ENCODE measurements at regions not wholly inside any gene's neighbourhood (a gene's known extent, or its start where the extent isn't known, plus 50 kb on each side); places are given as distances from the start of the nearest gene placed in this dataset.

- no peaks in the 10 kb centered on the region for H3K27me3 ChIP-seq (ENCODE audit: control insufficient read depth in 2 of 2, insufficient read depth in 1 of 2, low read length in 1 of 2)
- no peak overlapping the region for H3K4me3 ChIP-seq (ENCODE audit: low read length in 2 of 2)
- no peaks in the 10 kb centered on the region for H3K9me3 ChIP-seq (ENCODE audit: control insufficient read depth in 2 of 2, insufficient read depth in 1 of 2, low read length in 1 of 2)
- DNase-seq (ENCODE audit: low read depth in 6 of 9, low spot score in 9 of 9): no peak
- H3K36me3 ChIP-seq (ENCODE audit: control insufficient read depth in 2 of 2, insufficient read depth in 2 of 2, low read length in 1 of 2): no peaks in the 10 kb centered on the region
- H3K27ac ChIP-seq (ENCODE audit: low read depth in 1 of 2, low read length in 1 of 2): no peak overlapping the region
- no peaks in the 10 kb centered on the region for H3K4me1 ChIP-seq (ENCODE audit: control insufficient read depth in 2 of 2, insufficient read depth in 2 of 2, low read length in 2 of 2)
These were observed 163.9 kb upstream of the RASA1 start for GRCh38 chr5:87103616-87104287.

GRCh38 chr5:87105577-87105976, 162.1 kb upstream of the RASA1 start:
- Histone ChIP-seq H3K9me3 (ENCODE audit: control insufficient read depth in 2 of 2, insufficient read depth in 1 of 2, low read length in 1 of 2) (no peaks in the 10 kb centered on the region), H3K36me3 (ENCODE audit: control insufficient read depth in 2 of 2, insufficient read depth in 2 of 2, low read length in 1 of 2) (no peaks in the 10 kb centered on the region), H3K4me1 (ENCODE audit: control insufficient read depth in 2 of 2, insufficient read depth in 2 of 2, low read length in 2 of 2) (no peaks in the 10 kb centered on the region), H3K27me3 (ENCODE audit: control insufficient read depth in 2 of 2, insufficient read depth in 1 of 2, low read length in 1 of 2) (no peaks in the 10 kb centered on the region), H3K4me3 (ENCODE audit: low read length in 2 of 2) (no peak overlapping the region), H3K27ac (ENCODE audit: low read depth in 1 of 2, low read length in 1 of 2) (no peak overlapping the region)
- 74% methylated on average over 2 of the region's 2 CpGs for WGBS
- no peak for DNase-seq (ENCODE audit: low read depth in 6 of 9, low spot score in 9 of 9)

GRCh38 chr5:87109746-87110145, 157.9 kb upstream of the RASA1 start:
- no peaks in the 10 kb centered on the region for H3K4me1 ChIP-seq (ENCODE audit: control insufficient read depth in 2 of 2, insufficient read depth in 2 of 2, low read length in 2 of 2)
- WGBS: 95% methylated on average over 2 of the region's 2 CpGs
- no peaks in the 10 kb centered on the region for H3K27me3 ChIP-seq (ENCODE audit: control insufficient read depth in 2 of 2, insufficient read depth in 1 of 2, low read length in 1 of 2)
- no peak for DNase-seq (ENCODE audit: low read depth in 6 of 9, low spot score in 9 of 9)
- H3K27ac ChIP-seq (ENCODE audit: low read depth in 1 of 2, low read length in 1 of 2): no peak overlapping the region
- no peak overlapping the region for H3K4me3 ChIP-seq (ENCODE audit: low read length in 2 of 2)
- no peaks in the 10 kb centered on the region for H3K36me3 ChIP-seq (ENCODE audit: control insufficient read depth in 2 of 2, insufficient read depth in 2 of 2, low read length in 1 of 2)
- no peaks in the 10 kb centered on the region for H3K9me3 ChIP-seq (ENCODE audit: control insufficient read depth in 2 of 2, insufficient read depth in 1 of 2, low read length in 1 of 2)

- no peak for DNase-seq (ENCODE audit: low read depth in 6 of 9, low spot score in 9 of 9)
- Histone ChIP-seq H3K36me3 (ENCODE audit: control insufficient read depth in 2 of 2, insufficient read depth in 2 of 2, low read length in 1 of 2) (no peaks in the 10 kb centered on the region), H3K9me3 (ENCODE audit: control insufficient read depth in 2 of 2, insufficient read depth in 1 of 2, low read length in 1 of 2) (no peaks in the 10 kb centered on the region), H3K4me1 (ENCODE audit: control insufficient read depth in 2 of 2, insufficient read depth in 2 of 2, low read length in 2 of 2) (no peaks in the 10 kb centered on the region), H3K27ac (ENCODE audit: low read depth in 1 of 2, low read length in 1 of 2) (no peak overlapping the region), H3K4me3 (ENCODE audit: low read length in 2 of 2) (no peak overlapping the region), H3K27me3 (ENCODE audit: control insufficient read depth in 2 of 2, insufficient read depth in 1 of 2, low read length in 1 of 2) (no peaks in the 10 kb centered on the region)
- WGBS: 98% methylated on average over 2 of the region's 2 CpGs
These were observed 157.0 kb upstream of the RASA1 start for GRCh38 chr5:87110721-87111120.

GRCh38 chr5:87113861-87114260, 153.8 kb upstream of the RASA1 start:
- Histone ChIP-seq H3K27me3 (ENCODE audit: control insufficient read depth in 2 of 2, insufficient read depth in 1 of 2, low read length in 1 of 2) (no peaks in the 10 kb centered on the region), H3K27ac (ENCODE audit: low read depth in 1 of 2, low read length in 1 of 2) (no peak overlapping the region), H3K9me3 (ENCODE audit: control insufficient read depth in 2 of 2, insufficient read depth in 1 of 2, low read length in 1 of 2) (no peaks in the 10 kb centered on the region), H3K4me1 (ENCODE audit: control insufficient read depth in 2 of 2, insufficient read depth in 2 of 2, low read length in 2 of 2) (no peaks in the 10 kb centered on the region), H3K4me3 (ENCODE audit: low read length in 2 of 2) (no peak overlapping the region), H3K36me3 (ENCODE audit: control insufficient read depth in 2 of 2, insufficient read depth in 2 of 2, low read length in 1 of 2) (no peaks in the 10 kb centered on the region)
- WGBS: 35% methylated on average over 3 of the region's 3 CpGs
- no peak for DNase-seq (ENCODE audit: low read depth in 6 of 9, low spot score in 9 of 9)

- H3K36me3 ChIP-seq (ENCODE audit: control insufficient read depth in 2 of 2, insufficient read depth in 2 of 2, low read length in 1 of 2): no peaks in the 10 kb centered on the region
- no peaks in the 10 kb centered on the region for H3K9me3 ChIP-seq (ENCODE audit: control insufficient read depth in 2 of 2, insufficient read depth in 1 of 2, low read length in 1 of 2)
- H3K27me3 ChIP-seq (ENCODE audit: control insufficient read depth in 2 of 2, insufficient read depth in 1 of 2, low read length in 1 of 2): no peaks in the 10 kb centered on the region
- H3K4me3 ChIP-seq (ENCODE audit: low read length in 2 of 2): no peak overlapping the region
- no peaks in the 10 kb centered on the region for H3K4me1 ChIP-seq (ENCODE audit: control insufficient read depth in 2 of 2, insufficient read depth in 2 of 2, low read length in 2 of 2)
- 94% methylated on average over 4 of the region's 4 CpGs for WGBS
- no peak overlapping the region for H3K27ac ChIP-seq (ENCODE audit: low read depth in 1 of 2, low read length in 1 of 2)
- DNase-seq (ENCODE audit: low read depth in 6 of 9, low spot score in 9 of 9): no peak
These were observed 153.1 kb upstream of the RASA1 start for GRCh38 chr5:87114631-87115030.

GRCh38 chr5:87115839-87116364, 151.8 kb upstream of the RASA1 start:
- DNase-seq (ENCODE audit: low read depth in 6 of 9, low spot score in 9 of 9): no peak
- H3K27ac ChIP-seq (ENCODE audit: low read depth in 1 of 2, low read length in 1 of 2): no peak overlapping the region
- 79% methylated on average over 3 of the region's 3 CpGs for WGBS

GRCh38 chr5:87116825-87117512, 150.7 kb upstream of the RASA1 start:
- no peaks in the 10 kb centered on the region for H3K27me3 ChIP-seq (ENCODE audit: control insufficient read depth in 2 of 2, insufficient read depth in 1 of 2, low read length in 1 of 2)
- no peaks in the 10 kb centered on the region for H3K36me3 ChIP-seq (ENCODE audit: control insufficient read depth in 2 of 2, insufficient read depth in 2 of 2, low read length in 1 of 2)

More at GRCh38 chr5:87115839-87116364, 151.8 kb upstream of the RASA1 start:
- peaks cover 3 to 5% of the 10 kb centered on the region in 2 donors for H3K4me1 ChIP-seq (ENCODE audit: control insufficient read depth in 2 of 2, insufficient read depth in 2 of 2, low read length in 2 of 2)
- no peaks in the 10 kb centered on the region for H3K9me3 ChIP-seq (ENCODE audit: control insufficient read depth in 2 of 2, insufficient read depth in 1 of 2, low read length in 1 of 2)
- no peak overlapping the region for H3K4me3 ChIP-seq (ENCODE audit: low read length in 2 of 2)
- H3K27me3 ChIP-seq (ENCODE audit: control insufficient read depth in 2 of 2, insufficient read depth in 1 of 2, low read length in 1 of 2): no peaks in the 10 kb centered on the region
- no peaks in the 10 kb centered on the region for H3K36me3 ChIP-seq (ENCODE audit: control insufficient read depth in 2 of 2, insufficient read depth in 2 of 2, low read length in 1 of 2)

GRCh38 chr5:87119588-87119987, 148.1 kb upstream of the RASA1 start:
- Histone ChIP-seq H3K9me3 (ENCODE audit: control insufficient read depth in 2 of 2, insufficient read depth in 1 of 2, low read length in 1 of 2) (no peaks in the 10 kb centered on the region), H3K27me3 (ENCODE audit: control insufficient read depth in 2 of 2, insufficient read depth in 1 of 2, low read length in 1 of 2) (no peaks in the 10 kb centered on the region), H3K36me3 (ENCODE audit: control insufficient read depth in 2 of 2, insufficient read depth in 2 of 2, low read length in 1 of 2) (no peaks in the 10 kb centered on the region), H3K27ac (ENCODE audit: low read depth in 1 of 2, low read length in 1 of 2) (no peak overlapping the region), H3K4me3 (ENCODE audit: low read length in 2 of 2) (no peak overlapping the region), H3K4me1 (ENCODE audit: control insufficient read depth in 2 of 2, insufficient read depth in 2 of 2, low read length in 2 of 2) (peaks cover 11 to 13% of the 10 kb centered on the region in 2 donors)
- DNase-seq (ENCODE audit: low read depth in 6 of 9, low spot score in 9 of 9): no peak
- WGBS: over 99% methylated on average over 3 of the region's 3 CpGs

More at GRCh38 chr5:87116825-87117512, 150.7 kb upstream of the RASA1 start:
- H3K27ac ChIP-seq (ENCODE audit: low read depth in 1 of 2, low read length in 1 of 2): no peak overlapping the region
- H3K4me3 ChIP-seq (ENCODE audit: low read length in 2 of 2): no peak overlapping the region
- no peak for DNase-seq (ENCODE audit: low read depth in 6 of 9, low spot score in 9 of 9)
- H3K4me1 ChIP-seq (ENCODE audit: control insufficient read depth in 2 of 2, insufficient read depth in 2 of 2, low read length in 2 of 2): peaks cover 7 to 10% of the 10 kb centered on the region in 2 donors
- H3K9me3 ChIP-seq (ENCODE audit: control insufficient read depth in 2 of 2, insufficient read depth in 1 of 2, low read length in 1 of 2): no peaks in the 10 kb centered on the region
- 97% methylated on average over 2 of the region's 2 CpGs for WGBS

Data from thymus (tissue), 11 donors.